ENCODE measurements at regions not wholly inside any gene's neighbourhood (a gene's known extent, or its start where the extent isn't known, plus 50 kb on each side); places are given as distances from the start of the nearest gene placed in this dataset.

GRCh38 chr3:13165576-13165975, 92.3 kb upstream of the IQSEC1 start:
- 0 out of 5 replicates have a peak, but pooled peaks cover 0 to 3% of the 10 kb centered on the region in 2 experiments for H3K4me1 ChIP-seq (replicated peaks in 1 of 2; ENCODE audit: control insufficient read depth in 2 of 2, insufficient read depth in 2 of 2, low read length in 2 of 2)
- TF ChIP-seq THRB (CRISPR knock-in tag; conservative IDR thresholded peaks at IDR 0.05), result no peak
- no peak for TF ChIP-seq NONO (IDR thresholded peaks at IDR 0.05; ENCODE audit: low read depth in 2 of 2, low read length in 1 of 2)
- no peak overlapping the region for H2AFZ ChIP-seq (ENCODE audit: low read depth, low read length)
- 3% methylated on average over 8 of the region's 9 CpGs for WGBS (ENCODE audit: insufficient coverage, low coverage, missing lambda C conversion rate)
- H3K27me3 ChIP-seq (ENCODE audit: control insufficient read depth in 2 of 2, insufficient read depth in 2 of 2, low read length in 2 of 2), result peaks cover 28 to 72% of the 10 kb centered on the region in 2 experiments; a peak in 4 of 5 replicates
- no peak for ATAC-seq
- H3K36me3 ChIP-seq (ENCODE audit: control insufficient read depth, insufficient read depth, low read length), result no peaks in the 10 kb centered on the region
- H3K9me1 ChIP-seq (ENCODE audit: control insufficient read depth, insufficient read depth, low read length), result no peaks in the 10 kb centered on the region
- BruUV-seq (replicated peaks), result no TSS peak
- no peaks in the 10 kb centered on the region for H3K9me3 ChIP-seq (replicated peaks; ENCODE audit: control insufficient read depth, insufficient read depth, low read depth, low read length)
- in situ Hi-C loops (cut with MboI), result no loop called here
- H3K9ac ChIP-seq (ENCODE audit: insufficient read depth in 1 of 2, low read depth in 2 of 2, low read length in 2 of 2), result no peak overlapping the region
- no peak overlapping the region for H3K4me3 ChIP-seq
- H3K4me2 ChIP-seq (ENCODE audit: insufficient read depth, low read length), result no peak overlapping the region
- no peak overlapping the region for H3K27ac ChIP-seq (ENCODE audit: extremely low read depth, low read depth, low read length)
- POLR2A ChIA-PET, result interaction anchor here (0.5 to 1.4 kb wide), 3 partner anchors 11 to 260 kb away, joined by 3 to 4 read pairs (median 4); no protein-coding TSS in a partner anchor
- H4K20me1 ChIP-seq (replicated peaks; ENCODE audit: control insufficient read depth, insufficient read depth, low read length), result peaks cover 6% of the 10 kb centered on the region; the same call in 1 of the 2 replicates
- no peaks in the 10 kb centered on the region for H3K79me2 ChIP-seq (ENCODE audit: control insufficient read depth, insufficient read depth, low read length)
- intact Hi-C loops (cut with micrococcal nuclease), result no loop called here
- no peak for FAIRE-seq
- DNase-seq (ENCODE audit: extremely low read depth in 1 of 4, low spot score in 3 of 4), result no peak
- CTCF ChIA-PET (ENCODE audit: low intra/inter-chr PET ratio), result no interaction called here

DNA sequence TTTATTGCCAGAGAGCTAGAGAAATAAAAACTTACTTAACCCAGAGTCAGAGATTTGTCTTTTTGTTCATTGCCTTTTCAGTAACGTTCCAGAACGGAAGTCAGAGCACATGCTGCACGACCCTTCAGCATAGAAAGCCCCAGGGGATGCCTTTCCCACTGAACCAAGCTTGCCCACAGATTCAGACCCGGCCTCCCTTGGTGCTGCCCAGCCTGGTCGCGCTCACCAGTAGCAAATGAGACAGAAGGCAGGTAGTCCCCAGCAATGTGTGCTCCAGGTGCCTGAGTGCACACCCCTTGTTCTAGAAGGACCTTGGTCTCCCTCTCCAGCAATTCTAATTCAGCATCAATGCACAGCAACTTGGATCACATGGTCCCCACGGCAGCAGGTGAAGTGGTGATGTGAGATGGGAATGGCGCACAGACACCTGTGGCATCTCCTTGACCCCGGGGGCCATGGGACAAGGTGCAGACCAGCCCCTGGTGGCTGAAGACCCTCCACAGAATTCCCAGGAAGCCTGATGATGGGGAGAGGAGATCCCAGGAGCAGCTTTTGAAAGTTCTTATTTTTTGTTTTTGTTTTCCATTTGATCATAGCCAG, 91.8 kb upstream of the IQSEC1 start:
- DNase-seq (ENCODE audit: extremely low read depth in 1 of 4, low spot score in 3 of 4) (no peak), FAIRE-seq (no peak), ATAC-seq (no peak)
- in situ Hi-C loops (cut with MboI) (no loop called here), intact Hi-C loops (cut with micrococcal nuclease) (no loop called here)
- Histone ChIP-seq H3K79me2 (ENCODE audit: control insufficient read depth, insufficient read depth, low read length) (no peaks in the 10 kb centered on the region), H3K4me2 (ENCODE audit: insufficient read depth, low read length) (no peak overlapping the region), H3K4me1 (replicated peaks in 1 of 2; ENCODE audit: control insufficient read depth in 2 of 2, insufficient read depth in 2 of 2, low read length in 2 of 2) (0 out of 5 replicates have a peak, but pooled peaks cover 0 to 3% of the 10 kb centered on the region in 2 experiments), H3K27me3 (ENCODE audit: control insufficient read depth in 2 of 2, insufficient read depth in 2 of 2, low read length in 2 of 2) (peaks cover 29 to 71% of the 10 kb centered on the region in 2 experiments; a peak in 4 of 5 replicates), H2AFZ (ENCODE audit: low read depth, low read length) (no peak overlapping the region), H3K9ac (ENCODE audit: insufficient read depth in 1 of 2, low read depth in 2 of 2, low read length in 2 of 2) (no peak overlapping the region), H3K4me3 (no peak overlapping the region), H3K9me1 (ENCODE audit: control insufficient read depth, insufficient read depth, low read length) (no peaks in the 10 kb centered on the region), H3K9me3 (replicated peaks; ENCODE audit: control insufficient read depth, insufficient read depth, low read depth, low read length) (no peaks in the 10 kb centered on the region), H3K36me3 (ENCODE audit: control insufficient read depth, insufficient read depth, low read length) (no peaks in the 10 kb centered on the region), H3K27ac (ENCODE audit: extremely low read depth, low read depth, low read length) (no peak overlapping the region), H4K20me1 (replicated peaks; ENCODE audit: control insufficient read depth, insufficient read depth, low read length) (peaks cover 6% of the 10 kb centered on the region; the same call in 1 of the 2 replicates)
- ChIA-PET POLR2A (interaction anchor here (1.4 kb wide), 1 partner anchor 165 kb away, joined by 4 read pairs; no protein-coding TSS in a partner anchor), CTCF (ENCODE audit: low intra/inter-chr PET ratio) (no interaction called here)
- no peak for TF ChIP-seq CBFB (CRISPR knock-in tag; IDR thresholded peaks at IDR 0.05)
- no peak for TF ChIP-seq RNF219 (CRISPR knock-in tag; IDR thresholded peaks at IDR 0.05)
- WGBS (ENCODE audit: insufficient coverage, low coverage, missing lambda C conversion rate), result 2% methylated on average over 9 of the region's 9 CpGs
- no TSS peak for BruUV-seq (replicated peaks)

Data from K562 (cell line).